OCI-LY7 (cell line): ENCODE measurements at regions not wholly inside any gene's neighbourhood (a gene's known extent, or its start where the extent isn't known, plus 50 kb on each side); places are given as distances from the start of the nearest gene placed in this dataset.

Experiments
- BruUV-seq: library from RNA; stranded (reverse); fragments of 400-500 nt; replicated peaks from 2 replicates; lab custom pipeline; 2021; lab: Mats Ljungman, UMichigan
- CTCF ChIA-PET: fragments of 300-600 bp; sonication (Branson Sonifier 250); formaldehyde crosslinking; loops from one replicate; lab custom pipeline; 2022; ENCODE audit warnings: antibody characterized with exemption; ENCODE audit not compliant: unreplicated experiment; lab: Charles Lee
- POLR2A ChIA-PET: fragments of 300-600 bp; sonication (Branson Sonifier 250); formaldehyde crosslinking; loops from one replicate; lab custom pipeline; 2022; ENCODE audit warnings: antibody characterized with exemption; lab: Charles Lee
- DNase-seq: peaks from one replicate; pipeline ENCODE4 v3.0.0-alpha.2; 2015; ENCODE audit warnings: low spot score
- H2AFZ ChIP-seq: fragments of 200-600 bp; sonication (generic), shearing (Covaris generic); 2 replicates; pipeline ENCODE4 v1.6.1; 2014; ENCODE audit warnings: mild to moderate bottlenecking, antibody characterized with exemption, low read length, moderate library complexity
- H3K27ac ChIP-seq: fragments of 200-600 bp; sonication (generic); 2 replicates; pipeline ENCODE4 v1.5.1; 2014; ENCODE audit warnings: mixed run types, low read depth, mild to moderate bottlenecking, moderate library complexity, low read length, inconsistent platforms; ENCODE audit not compliant: poor library complexity, severe bottlenecking
- H3K36me3 ChIP-seq: fragments of 200-600 bp; sonication (generic); 2 replicates; pipeline ENCODE4 v1.6.1; 2014; ENCODE audit warnings: mild to moderate bottlenecking, antibody characterized with exemption, low read length, moderate library complexity, mixed read lengths; ENCODE audit not compliant: insufficient read depth
- H3K4me1 ChIP-seq: fragments of 200-600 bp; sonication (generic); 2 replicates; pipeline ENCODE4 v1.5.1; 2014; ENCODE audit warnings: mild to moderate bottlenecking, low read length; ENCODE audit not compliant: insufficient read depth, poor library complexity, severe bottlenecking
- H3K4me2 ChIP-seq: fragments of 200-600 bp; sonication (generic); 2 replicates; pipeline ENCODE4 v1.6.1; 2014; ENCODE audit warnings: mild to moderate bottlenecking, low read length
- H3K4me3 ChIP-seq: fragments of 200-600 bp; sonication (generic); 2 replicates; pipeline ENCODE4 v1.5.1; 2014; ENCODE audit warnings: mild to moderate bottlenecking, low read depth, low read length; ENCODE audit not compliant: poor library complexity, severe bottlenecking
- H3K79me2 ChIP-seq: fragments of 200-600 bp; sonication (generic); 2 replicates; pipeline ENCODE4 v1.6.1; 2016; ENCODE audit warnings: low read depth, mild to moderate bottlenecking, low read length, moderate library complexity, mixed read lengths; ENCODE audit not compliant: insufficient read depth
- H3K9me2 ChIP-seq: fragments of 200-600 bp; sonication (generic); 2 replicates; pipeline ENCODE4 v1.6.1; 2016; ENCODE audit warnings: mild to moderate bottlenecking, low read length, mixed read lengths; ENCODE audit not compliant: insufficient read depth
- H3K9me3 ChIP-seq: fragments of 200-600 bp; sonication (generic); 2 replicates; pipeline ENCODE4 v1.6.1; 2014; ENCODE audit warnings: mild to moderate bottlenecking, mixed run types, low read length, mixed read lengths
- H4K20me1 ChIP-seq: fragments of 200-600 bp; sonication (generic); 2 replicates; pipeline ENCODE4 v1.6.1; 2014; ENCODE audit warnings: mild to moderate bottlenecking, antibody characterized with exemption, low read length, moderate library complexity, mixed read lengths; ENCODE audit not compliant: insufficient read depth
- CTCF ChIP-seq: fragments of 200-600 bp; sonication (generic); conservative IDR thresholded peaks from 2 replicates; pipeline ENCODE4 v1.5.1; 2014; ENCODE audit warnings: mild to moderate bottlenecking, antibody characterized with exemption, low read length, moderate library complexity, mixed read lengths
- EZH2phosphoT487 ChIP-seq: fragments of 200-600 bp; sonication (generic); IDR thresholded peaks from 2 replicates; pipeline ENCODE4 v1.6.1; 2018; ENCODE audit warnings: low read depth, borderline replicate concordance, mild to moderate bottlenecking, mixed run types, antibody characterized with exemption, low read length, moderate library complexity, mixed read lengths
- intact Hi-C: fragments of 100-400 bp; cut with micrococcal nuclease; formaldehyde crosslinking; loops from one replicate; pipeline ENCODE4 v1.10.0; 2022; ENCODE audit not compliant: unreplicated experiment

DNA sequence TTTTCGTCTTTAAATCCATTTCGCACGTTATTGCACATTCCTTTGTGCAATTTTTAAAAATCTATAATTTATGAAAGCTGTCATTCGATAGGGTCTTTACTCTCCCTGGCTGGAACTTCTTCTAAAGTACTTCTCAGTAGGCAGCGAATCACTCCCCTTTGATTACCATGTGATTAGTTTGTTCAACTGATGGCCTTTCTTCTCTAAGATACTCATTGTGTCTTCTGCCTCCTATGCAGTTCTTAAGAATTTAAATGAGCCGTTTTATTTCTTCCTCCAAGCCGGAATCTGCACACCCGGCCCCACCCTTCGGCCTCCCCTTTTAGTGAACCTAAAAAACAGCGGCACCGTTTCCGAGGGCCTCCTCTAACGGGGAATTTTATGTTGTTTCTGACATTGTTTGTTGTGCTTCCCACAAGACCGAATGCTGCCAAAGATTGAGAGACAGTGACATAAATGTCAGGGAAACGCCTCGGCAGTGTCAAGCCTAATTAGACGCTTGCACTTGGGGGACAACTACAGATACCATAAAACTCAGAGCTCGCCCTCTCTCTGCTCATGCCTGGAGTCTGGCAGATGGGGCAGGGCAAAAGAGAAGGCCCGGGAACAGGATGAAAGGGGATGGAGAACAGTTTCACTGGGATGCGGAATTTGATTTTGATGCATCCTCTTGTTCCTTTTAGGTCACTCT is 255.3 kb downstream of the BCL11A start:
- Histone ChIP-seq H3K27ac (no peak overlapping the region), H3K79me2 (no peaks in the 10 kb centered on the region), H3K9me2 (no peaks in the 10 kb centered on the region), H3K4me2 (no peak overlapping the region), H3K4me3 (no peak overlapping the region), H3K36me3 (no peaks in the 10 kb centered on the region), H4K20me1 (no peaks in the 10 kb centered on the region), H3K9me3 (no peaks in the 10 kb centered on the region), H3K4me1 (peaks cover 8% of the 10 kb centered on the region), H2AFZ (no peak overlapping the region)
- BruUV-seq: no TSS peak
- intact Hi-C loops: no loop called here
- ChIA-PET POLR2A (interaction anchor here (5.2 kb wide), 1 partner anchor 14 kb away, joined by 28 read pairs; no protein-coding TSS in a partner anchor), CTCF (no interaction called here)
- no peak for TF ChIP-seq CTCF
- TF ChIP-seq EZH2phosphoT487: no peak
- DNase-seq: no peak

DNA sequence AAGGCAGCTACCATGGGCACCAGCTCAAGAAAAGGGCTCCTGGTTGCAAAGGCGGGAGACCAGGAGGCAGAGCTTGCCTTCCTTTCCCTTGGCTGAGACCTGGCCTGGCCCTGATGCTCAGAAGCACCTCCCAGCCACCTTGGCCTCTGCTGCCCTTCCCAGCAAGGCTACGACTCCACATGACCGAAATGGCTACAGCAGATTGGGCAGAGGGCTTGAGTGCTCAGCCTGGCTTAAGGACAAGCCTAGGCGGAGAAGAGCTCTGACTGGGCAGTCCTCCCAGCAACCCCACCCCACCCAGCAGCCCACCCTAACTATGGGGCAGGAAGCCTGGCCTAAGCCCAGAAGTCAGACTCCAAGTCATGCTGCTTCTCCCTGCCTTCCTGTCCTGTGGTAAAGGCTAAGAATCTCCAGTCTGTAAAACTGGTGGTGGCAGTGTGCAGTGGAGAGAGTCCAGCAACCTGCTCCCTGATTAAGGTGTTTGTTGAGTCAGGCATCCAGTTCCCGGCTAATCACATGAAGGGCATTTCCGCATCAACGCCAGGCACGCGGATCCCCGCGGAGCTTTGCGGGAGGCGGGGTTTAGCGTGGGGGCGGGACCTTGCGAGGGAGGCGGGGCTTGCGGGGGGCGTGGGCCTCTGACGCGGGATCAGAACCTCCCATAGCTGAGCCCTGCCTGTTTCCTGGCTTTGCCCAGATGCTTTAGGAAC is 256.0 kb downstream of the BCL11A start:
- Histone ChIP-seq H3K27ac (no peak overlapping the region), H3K79me2 (no peaks in the 10 kb centered on the region), H3K9me3 (no peaks in the 10 kb centered on the region), H3K4me3 (no peak overlapping the region), H3K4me2 (no peak overlapping the region), H3K9me2 (no peaks in the 10 kb centered on the region), H3K4me1 (peaks cover 3% of the 10 kb centered on the region), H4K20me1 (no peaks in the 10 kb centered on the region), H3K36me3 (no peaks in the 10 kb centered on the region), H2AFZ (no peak overlapping the region)
- DNase-seq: no peak
- BruUV-seq: no TSS peak
- TF ChIP-seq EZH2phosphoT487 (no peak), CTCF (no peak)
- POLR2A ChIA-PET: interaction anchor here (1.2 kb wide), 1 partner anchor 12 kb away, joined by 6 read pairs; no protein-coding TSS in a partner anchor
- CTCF ChIA-PET: no interaction called here
- intact Hi-C loops: no loop called here
